GM23338 (cell line): ENCODE measurements at regions not wholly inside any gene's neighbourhood (a gene's known extent, or its start where the extent isn't known, plus 50 kb on each side); places are given as distances from the start of the nearest gene placed in this dataset.

Experiments used
- CREB1 ChIP-seq: fragments of 250-450 bp; sonication (Bioruptor Pico); IDR thresholded peaks from 2 replicates; pipeline ENCODE4 v1.5.0; 2020; ENCODE audit warnings: low read depth, mild to moderate bottlenecking, moderate library complexity
- CTCF ChIP-seq, 2 experiments: fragments of 200-600 bp in 1 of 2; sonication (generic) in 1 of 2; conservative IDR thresholded peaks; 2 replicates each; pipeline versions ENCODE4 v1.5.1 to v1.6.1; 2016 to 2017; ENCODE audit warnings: antibody characterized with exemption in 2 of 2, low read depth in 2 of 2, mild to moderate bottlenecking in 2 of 2, moderate library complexity in 1 of 2
- ETS1 ChIP-seq: IDR thresholded peaks from 2 replicates; pipeline ENCODE4 v1.6.1; 2016; ENCODE audit warnings: antibody characterized with exemption
- EZH2 ChIP-seq: fragments of 200-600 bp; sonication (generic); IDR thresholded peaks from one replicate; pipeline ENCODE4 v1.8.0; 2017; ENCODE audit warnings: antibody characterized with exemption, mild to moderate bottlenecking, low read depth; ENCODE audit not compliant: unreplicated experiment
- EZH2phosphoT487 ChIP-seq: fragments of 200-600 bp; sonication (generic); IDR thresholded peaks from one replicate; pipeline ENCODE4 v1.8.1; 2018; ENCODE audit warnings: antibody characterized with exemption; ENCODE audit not compliant: unreplicated experiment
- JUNB ChIP-seq: IDR thresholded peaks from one replicate; pipeline ENCODE4 v1.6.1; 2016; ENCODE audit warnings: antibody characterized with exemption; ENCODE audit not compliant: unreplicated experiment
- NANOG ChIP-seq: IDR thresholded peaks from 2 replicates; pipeline ENCODE4 v1.6.1; 2016; ENCODE audit warnings: antibody characterized with exemption, borderline replicate concordance
- POLR2AphosphoS5 ChIP-seq: IDR thresholded peaks from 2 replicates; pipeline ENCODE4 v1.6.1; 2016; ENCODE audit warnings: antibody characterized with exemption, low read depth
- REST ChIP-seq: IDR thresholded peaks from one replicate; pipeline ENCODE4 v1.6.1; 2018; ENCODE audit warnings: antibody characterized with exemption; ENCODE audit not compliant: unreplicated experiment
- ZNF114 ChIP-seq: fragments of 250-450 bp; sonication (Bioruptor Pico); IDR thresholded peaks from 2 replicates; pipeline ENCODE4 v1.5.0; 2020; ENCODE audit warnings: mild to moderate bottlenecking, moderate library complexity
- ZNF331 ChIP-seq: fragments of 250-450 bp; sonication (Bioruptor Pico); IDR thresholded peaks from 2 replicates; pipeline ENCODE4 v1.5.0; 2020; ENCODE audit warnings: low read depth, mild to moderate bottlenecking, moderate library complexity
- ZNF462 ChIP-seq: fragments of 250-450 bp; sonication (Bioruptor Pico); IDR thresholded peaks from 2 replicates; pipeline ENCODE4 v1.5.0; 2020; ENCODE audit warnings: mild to moderate bottlenecking, moderate library complexity

- no peak for TF ChIP-seq CTCF (conservative IDR thresholded peaks at IDR 0.05; ENCODE audit: low read depth in 2 of 2)
- no peak for TF ChIP-seq POLR2AphosphoS5
- TF ChIP-seq EZH2phosphoT487: no peak
- TF ChIP-seq EZH2: no peak
- no peak for TF ChIP-seq ZNF114 (CRISPR knock-in tag)
- no peak for TF ChIP-seq JUNB
- no peak for TF ChIP-seq REST
- TF ChIP-seq ZNF331 (CRISPR knock-in tag): no peak
- no peak for TF ChIP-seq ETS1
- no peak for TF ChIP-seq CREB1
- no peak for TF ChIP-seq NANOG
- TF ChIP-seq ZNF462: no peak
These were observed 1084.2 kb upstream of the COX7C start for GRCh38 chr5:85533341-85534047.
